ENCODE measurements at regions not wholly inside any gene's neighbourhood (a gene's known extent, or its start where the extent isn't known, plus 50 kb on each side); places are given as distances from the start of the nearest gene placed in this dataset.

- no peak for FAIRE-seq
Measured at GRCh38 chr5:6059137-6059800, 319.1 kb downstream of the MED10 start.

GRCh38 chr5:6058055-6058715 is 320.2 kb downstream of the MED10 start:
- FAIRE-seq, result no peak

GRCh38 chr5:6056280-6056679 is 322.1 kb downstream of the MED10 start:
- no peak for FAIRE-seq

GRCh38 chr5:6049662-6050061 is 328.7 kb downstream of the MED10 start:
- FAIRE-seq, result no peak

- no peak for FAIRE-seq
Measured at GRCh38 chr5:6048746-6049145, 329.6 kb downstream of the MED10 start.

GRCh38 chr5:6046296-6046967 is 331.9 kb downstream of the MED10 start:
- FAIRE-seq, result no peak

GRCh38 chr5:6043491-6044310 is 334.6 kb downstream of the MED10 start:
- no peak for FAIRE-seq

GRCh38 chr5:6041977-6042550 is 336.3 kb downstream of the MED10 start:
- no peak for FAIRE-seq

GRCh38 chr5:6039111-6039510 is 339.2 kb downstream of the MED10 start:
- no peak for FAIRE-seq

GRCh38 chr5:6036006-6036405 is 342.3 kb downstream of the MED10 start:
- no peak for FAIRE-seq

- no peak for FAIRE-seq
Measured at GRCh38 chr5:6029811-6030271, 348.5 kb downstream of the MED10 start.

GRCh38 chr5:6026766-6027406 is 351.5 kb downstream of the MED10 start:
- FAIRE-seq, result no peak

GRCh38 chr5:6019612-6020011 is 358.7 kb downstream of the MED10 start:
- no peak for FAIRE-seq

GRCh38 chr5:6013506-6013905 is 364.8 kb downstream of the MED10 start:
- no peak for FAIRE-seq

- FAIRE-seq, result no peak
Measured at GRCh38 chr5:6011199-6011598, 367.1 kb downstream of the MED10 start.

- no peak for FAIRE-seq
Measured at GRCh38 chr5:6006838-6007314, 371.5 kb downstream of the MED10 start.

- no peak for FAIRE-seq
Measured at GRCh38 chr5:6003040-6003825, 375.1 kb downstream of the MED10 start.

GRCh38 chr5:6000867-6001266 is 377.5 kb downstream of the MED10 start:
- FAIRE-seq, result no peak

- no peak for FAIRE-seq
Measured at GRCh38 chr5:5995819-5996218, 382.5 kb downstream of the MED10 start.

GRCh38 chr5:5986492-5987178 is 391.7 kb downstream of the MED10 start:
- FAIRE-seq, result no peak

- FAIRE-seq, result no peak
Measured at GRCh38 chr5:5985332-5985731, 393.0 kb downstream of the MED10 start.
